Ecto neural progenitor cell (in vitro differentiated cells): ENCODE measurements at regions not wholly inside any gene's neighbourhood (a gene's known extent, or its start where the extent isn't known, plus 50 kb on each side); places are given as distances from the start of the nearest gene placed in this dataset.

Source experiments
- DNase-seq: peaks from one replicate; pipeline ENCODE4 v3.0.0-alpha.2; 2018; ENCODE audit warnings: low spot score

GRCh38 chr12:92492995-92493394 is 209.8 kb upstream of the PLEKHG7 start:
- DNase-seq, result no peak

DNA sequence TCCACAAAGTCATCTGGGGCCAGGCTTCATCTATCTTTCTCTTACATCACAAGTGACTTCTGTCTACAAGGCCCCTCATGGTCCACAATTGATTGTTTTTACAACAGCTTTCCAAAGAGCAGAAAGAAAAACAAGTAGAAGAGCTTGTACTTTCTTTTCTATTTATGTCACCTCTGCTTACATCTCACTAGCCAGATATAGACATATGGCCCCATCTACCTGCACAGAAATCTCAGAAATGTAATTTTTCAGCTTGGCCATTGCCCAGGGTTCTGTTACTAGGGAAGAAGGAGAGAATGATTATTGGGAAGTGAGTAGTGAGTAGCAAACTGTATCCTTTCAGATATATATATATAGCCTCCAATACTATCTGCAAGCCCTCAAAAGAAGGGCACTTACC is 210.5 kb upstream of the PLEKHG7 start:
- no peak for DNase-seq

GRCh38 chr12:92489781-92490180 is 213.0 kb upstream of the PLEKHG7 start:
- DNase-seq, result no peak

DNA sequence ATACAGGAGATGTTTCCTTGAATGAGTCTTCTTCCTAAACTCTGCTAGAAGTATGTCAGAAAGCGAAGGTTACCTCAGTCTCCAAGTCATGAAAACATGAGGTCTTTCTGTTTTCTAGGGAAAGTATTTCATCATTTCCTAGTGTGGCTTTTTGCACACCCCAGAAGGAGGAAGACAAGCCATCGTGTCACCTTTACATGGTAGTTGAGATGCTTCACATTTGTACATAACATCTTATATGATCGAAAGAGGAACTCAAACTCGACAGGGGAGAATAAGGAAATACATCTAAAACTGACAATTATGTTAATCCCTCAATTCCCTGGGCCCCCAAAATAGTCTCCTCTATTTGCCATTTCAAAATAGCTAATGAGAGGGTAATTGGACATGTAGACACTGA is 214.1 kb upstream of the PLEKHG7 start:
- DNase-seq, result no peak

GRCh38 chr12:92487138-92487485 is 215.7 kb upstream of the PLEKHG7 start:
- no peak for DNase-seq

- no peak for DNase-seq
Measured at GRCh38 chr12:92486443-92487137, 216.2 kb upstream of the PLEKHG7 start.

- no peak for DNase-seq
Measured at GRCh38 chr12:92485351-92486348, 217.1 kb upstream of the PLEKHG7 start.

DNA sequence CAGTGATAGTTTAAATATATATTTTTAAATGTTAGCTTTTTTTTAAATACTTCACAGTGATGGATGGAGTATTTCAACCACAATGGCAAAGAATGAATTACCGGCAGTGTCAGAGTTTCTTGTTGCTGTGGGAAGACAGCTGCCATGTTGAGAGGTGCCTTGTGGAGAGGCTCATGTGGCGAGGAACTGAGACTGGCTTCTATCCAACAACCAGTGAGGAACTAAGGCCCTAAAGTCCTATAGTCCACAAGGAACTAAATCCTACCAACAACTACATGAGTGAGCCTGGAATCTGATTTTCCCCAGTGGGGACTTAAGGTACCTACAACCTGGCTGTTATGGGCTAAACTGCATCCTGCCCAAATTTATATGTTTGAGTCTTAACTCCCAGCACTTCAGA is 220.2 kb upstream of the PLEKHG7 start:
- DNase-seq, result no peak

DNA sequence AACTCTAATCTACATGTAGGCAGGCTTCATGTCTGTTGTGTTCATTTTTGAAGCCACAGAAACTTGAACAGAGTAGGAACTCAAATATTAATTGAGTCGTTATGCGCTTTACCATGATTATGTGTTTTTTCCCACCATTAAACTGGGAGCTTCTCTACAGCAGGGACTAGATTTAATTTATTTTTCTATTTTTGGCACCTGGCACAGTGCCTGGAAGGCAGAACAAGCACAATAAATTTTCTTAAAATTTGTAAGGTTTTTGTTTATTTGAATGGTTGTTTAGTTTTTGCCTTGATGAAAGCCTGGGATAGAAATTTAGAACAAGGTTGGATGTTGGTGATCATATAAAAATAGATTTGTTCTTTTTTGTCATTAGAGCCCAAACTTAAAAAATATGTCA is 221.7 kb upstream of the PLEKHG7 start:
- no peak for DNase-seq

GRCh38 chr12:92478692-92479091 is 224.1 kb upstream of the PLEKHG7 start:
- DNase-seq, result no peak

GRCh38 chr12:92476844-92477243 is 225.9 kb upstream of the PLEKHG7 start:
- no peak for DNase-seq

- no peak for DNase-seq
Measured at GRCh38 chr12:92473564-92473963, 229.2 kb upstream of the PLEKHG7 start.

- DNase-seq, result no peak
Measured at GRCh38 chr12:92472201-92472600, 230.6 kb upstream of the PLEKHG7 start.

GRCh38 chr12:92471551-92471950 is 231.2 kb upstream of the PLEKHG7 start:
- DNase-seq, result no peak

GRCh38 chr12:92470608-92471021 is 232.2 kb upstream of the PLEKHG7 start:
- DNase-seq, result no peak

DNA sequence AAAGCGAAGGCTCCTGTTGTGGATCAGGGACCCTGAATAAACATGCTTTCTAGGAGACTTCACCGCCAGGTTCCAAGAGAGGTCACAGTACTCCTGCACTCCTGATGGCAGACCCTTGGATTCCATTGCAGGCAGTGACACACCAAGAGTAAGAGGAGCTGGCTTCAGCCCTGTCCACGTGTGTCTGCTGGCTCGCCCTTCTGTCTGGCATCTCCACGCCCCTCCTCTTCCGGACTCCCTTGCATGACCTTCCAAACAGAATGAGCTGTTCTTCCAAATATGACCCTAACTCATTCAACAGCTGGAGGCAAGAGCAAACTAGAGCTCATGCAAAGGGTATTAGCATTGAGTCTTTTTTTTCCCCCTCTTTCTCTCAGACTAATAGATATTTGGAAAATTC is 233.0 kb upstream of the PLEKHG7 start:
- no peak for DNase-seq

- no peak for DNase-seq
Measured at GRCh38 chr12:92468358-92469020, 234.3 kb upstream of the PLEKHG7 start.

- DNase-seq, result no peak
Measured at GRCh38 chr12:92467886-92468285, 234.9 kb upstream of the PLEKHG7 start.

GRCh38 chr12:92466391-92467305 is 236.1 kb upstream of the PLEKHG7 start:
- no peak for DNase-seq

- no peak for DNase-seq
Measured at GRCh38 chr12:92465786-92466295, 236.9 kb upstream of the PLEKHG7 start.

DNA sequence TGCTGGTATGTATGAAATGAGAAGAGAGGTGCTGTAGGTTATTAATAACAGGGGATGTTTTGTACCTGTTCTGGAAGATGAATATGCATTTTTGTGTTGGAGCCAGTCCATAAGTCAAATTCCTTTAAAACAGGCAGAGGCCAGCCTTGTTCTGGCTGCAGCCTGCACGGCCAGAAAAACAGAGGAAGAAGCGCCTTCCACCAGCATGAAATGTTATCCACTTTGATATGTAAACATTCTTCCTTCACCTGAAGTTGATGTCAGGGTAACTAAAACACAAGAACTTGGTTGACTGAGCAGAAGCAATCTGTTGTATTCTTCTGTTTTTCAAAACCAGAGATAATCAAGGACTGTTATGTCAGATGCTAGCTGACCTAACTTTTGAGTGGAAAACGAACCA is 237.9 kb upstream of the PLEKHG7 start:
- DNase-seq, result no peak
